ENCODE measurements at regions not wholly inside any gene's neighbourhood (a gene's known extent, or its start where the extent isn't known, plus 50 kb on each side); places are given as distances from the start of the nearest gene placed in this dataset.

GRCh38 chr6:16921399-16922110, 160.3 kb upstream of the ATXN1 start:
- no peaks in the 10 kb centered on the region for H3K4me1 Mint-ChIP-seq
- no peak overlapping the region for H3K27ac Mint-ChIP-seq
- CTCF ChIA-PET = no interaction called here
- no peak for ATAC-seq
- H3K27me3 Mint-ChIP-seq = peaks cover 24% of the 10 kb centered on the region
- H3K36me3 Mint-ChIP-seq = peaks cover 1% of the 10 kb centered on the region
- H3K4me3 Mint-ChIP-seq = no peak overlapping the region
- H3K9me3 Mint-ChIP-seq (ENCODE audit: low read depth) = no peaks in the 10 kb centered on the region
- DNase-seq = no peak

GRCh38 chr6:16918586-16918985, 157.3 kb upstream of the ATXN1 start:
- Mint-ChIP-seq H3K4me3 (no peak overlapping the region), H3K27me3 (peaks cover 19% of the 10 kb centered on the region), H3K4me1 (no peaks in the 10 kb centered on the region), H3K27ac (no peak overlapping the region), H3K9me3 (ENCODE audit: low read depth) (peaks cover under 1% of the 10 kb centered on the region), H3K36me3 (peaks cover 1% of the 10 kb centered on the region)
- no peak for DNase-seq
- CTCF ChIA-PET = no interaction called here
- no peak for ATAC-seq

- peaks cover 15% of the 10 kb centered on the region for H3K27me3 Mint-ChIP-seq
- no peak overlapping the region for H3K27ac Mint-ChIP-seq
- H3K36me3 Mint-ChIP-seq = peaks cover 1% of the 10 kb centered on the region
- H3K4me3 Mint-ChIP-seq = no peak overlapping the region
- DNase-seq = no peak
- ATAC-seq = no peak
- peaks cover 9% of the 10 kb centered on the region for H3K4me1 Mint-ChIP-seq
- CTCF ChIA-PET = no interaction called here
- peaks cover 7% of the 10 kb centered on the region for H3K9me3 Mint-ChIP-seq (ENCODE audit: low read depth)
Observed at GRCh38 chr6:16914184-16914583, 152.9 kb upstream of the ATXN1 start.

GRCh38 chr6:16912756-16913155, 151.5 kb upstream of the ATXN1 start:
- CTCF ChIA-PET = interaction anchor here (1.3 kb wide), 1 partner anchor 52 kb away, joined by 3 read pairs; no protein-coding TSS in a partner anchor
- Mint-ChIP-seq H3K4me3 (no peak overlapping the region), H3K9me3 (ENCODE audit: low read depth) (peaks cover 7% of the 10 kb centered on the region), H3K27me3 (peaks cover 10% of the 10 kb centered on the region), H3K36me3 (peaks cover 1% of the 10 kb centered on the region), H3K4me1 (peaks cover 9% of the 10 kb centered on the region), H3K27ac (no peak overlapping the region)
- no peak for DNase-seq
- ATAC-seq = no peak

- no peaks in the 10 kb centered on the region for H3K36me3 Mint-ChIP-seq
- H3K4me3 Mint-ChIP-seq = no peak overlapping the region
- CTCF ChIA-PET = no interaction called here
- H3K4me1 Mint-ChIP-seq = peaks cover 9% of the 10 kb centered on the region
- peaks cover 17% of the 10 kb centered on the region for H3K27me3 Mint-ChIP-seq
- ATAC-seq = no peak
- H3K27ac Mint-ChIP-seq = no peak overlapping the region
- DNase-seq = no peak
- peaks cover 7% of the 10 kb centered on the region for H3K9me3 Mint-ChIP-seq (ENCODE audit: low read depth)
Observed at GRCh38 chr6:16911088-16911487, 149.8 kb upstream of the ATXN1 start.

- ATAC-seq = no peak
- Mint-ChIP-seq H3K27ac (no peak overlapping the region), H3K36me3 (no peaks in the 10 kb centered on the region), H3K9me3 (ENCODE audit: low read depth) (peaks cover 7% of the 10 kb centered on the region), H3K27me3 (peaks cover 21% of the 10 kb centered on the region), H3K4me1 (peaks cover 9% of the 10 kb centered on the region), H3K4me3 (no peak overlapping the region)
- no peak for DNase-seq
- CTCF ChIA-PET = no interaction called here
Observed at GRCh38 chr6:16909658-16910360, 148.5 kb upstream of the ATXN1 start.

- CTCF ChIA-PET = no interaction called here
- Mint-ChIP-seq H3K4me1 (peaks cover 9% of the 10 kb centered on the region), H3K36me3 (no peaks in the 10 kb centered on the region), H3K27me3 (peaks cover 29% of the 10 kb centered on the region), H3K27ac (no peak overlapping the region), H3K4me3 (no peak overlapping the region), H3K9me3 (ENCODE audit: low read depth) (peaks cover 5% of the 10 kb centered on the region)
- DNase-seq = no peak
- no peak for ATAC-seq
Observed at GRCh38 chr6:16907991-16908390, 146.7 kb upstream of the ATXN1 start.

- Mint-ChIP-seq H3K27me3 (peaks cover 38% of the 10 kb centered on the region), H3K4me1 (peaks cover 6% of the 10 kb centered on the region), H3K9me3 (ENCODE audit: low read depth) (no peaks in the 10 kb centered on the region), H3K4me3 (no peak overlapping the region), H3K27ac (no peak overlapping the region), H3K36me3 (no peaks in the 10 kb centered on the region)
- CTCF ChIA-PET = no interaction called here
- ATAC-seq (no peak), DNase-seq (no peak)
Observed at GRCh38 chr6:16904957-16905356, 143.7 kb upstream of the ATXN1 start.

- CTCF ChIA-PET = no interaction called here
- Mint-ChIP-seq H3K27me3 (peaks cover 47% of the 10 kb centered on the region), H3K4me3 (no peak overlapping the region), H3K27ac (no peak overlapping the region), H3K9me3 (ENCODE audit: low read depth) (no peaks in the 10 kb centered on the region), H3K36me3 (no peaks in the 10 kb centered on the region), H3K4me1 (no peaks in the 10 kb centered on the region)
- ATAC-seq (no peak), DNase-seq (no peak)
Observed at GRCh38 chr6:16903470-16903869, 142.2 kb upstream of the ATXN1 start.

- Mint-ChIP-seq H3K27ac (no peak overlapping the region), H3K27me3 (peaks cover 42% of the 10 kb centered on the region), H3K9me3 (ENCODE audit: low read depth) (no peaks in the 10 kb centered on the region), H3K4me1 (no peaks in the 10 kb centered on the region), H3K36me3 (no peaks in the 10 kb centered on the region), H3K4me3 (no peak overlapping the region)
- no peak for ATAC-seq
- no peak for DNase-seq
- CTCF ChIA-PET = no interaction called here
Observed at GRCh38 chr6:16902502-16902901, 141.2 kb upstream of the ATXN1 start.

GRCh38 chr6:16901782-16902181, 140.5 kb upstream of the ATXN1 start:
- Mint-ChIP-seq H3K27me3 (peaks cover 40% of the 10 kb centered on the region), H3K4me1 (no peaks in the 10 kb centered on the region), H3K9me3 (ENCODE audit: low read depth) (no peaks in the 10 kb centered on the region), H3K4me3 (no peak overlapping the region), H3K36me3 (no peaks in the 10 kb centered on the region), H3K27ac (no peak overlapping the region)
- CTCF ChIA-PET = no interaction called here
- no peak for DNase-seq
- no peak for ATAC-seq

GRCh38 chr6:16901306-16901705, 140.0 kb upstream of the ATXN1 start:
- Mint-ChIP-seq H3K9me3 (ENCODE audit: low read depth) (no peaks in the 10 kb centered on the region), H3K4me3 (no peak overlapping the region), H3K27ac (no peak overlapping the region), H3K27me3 (peaks cover 35% of the 10 kb centered on the region), H3K36me3 (no peaks in the 10 kb centered on the region), H3K4me1 (no peaks in the 10 kb centered on the region)
- ATAC-seq = no peak
- CTCF ChIA-PET = no interaction called here
- no peak for DNase-seq

- CTCF ChIA-PET = no interaction called here
- Mint-ChIP-seq H3K27ac (no peak overlapping the region), H3K4me1 (no peaks in the 10 kb centered on the region), H3K27me3 (peaks cover 31% of the 10 kb centered on the region), H3K9me3 (ENCODE audit: low read depth) (no peaks in the 10 kb centered on the region), H3K4me3 (no peak overlapping the region), H3K36me3 (no peaks in the 10 kb centered on the region)
- DNase-seq (no peak), ATAC-seq (no peak)
Observed at GRCh38 chr6:16898640-16899396, 137.6 kb upstream of the ATXN1 start.

- Mint-ChIP-seq H3K9me3 (ENCODE audit: low read depth) (no peaks in the 10 kb centered on the region), H3K4me1 (no peaks in the 10 kb centered on the region), H3K36me3 (no peaks in the 10 kb centered on the region), H3K4me3 (no peak overlapping the region), H3K27me3 (peaks cover 31% of the 10 kb centered on the region), H3K27ac (no peak overlapping the region)
- no peak for DNase-seq
- ATAC-seq = no peak
- CTCF ChIA-PET = no interaction called here
Observed at GRCh38 chr6:16897669-16898068, 136.4 kb upstream of the ATXN1 start.
